ENCODE measurements at regions not wholly inside any gene's neighbourhood (a gene's known extent, or its start where the extent isn't known, plus 50 kb on each side); places are given as distances from the start of the nearest gene placed in this dataset.

DNA sequence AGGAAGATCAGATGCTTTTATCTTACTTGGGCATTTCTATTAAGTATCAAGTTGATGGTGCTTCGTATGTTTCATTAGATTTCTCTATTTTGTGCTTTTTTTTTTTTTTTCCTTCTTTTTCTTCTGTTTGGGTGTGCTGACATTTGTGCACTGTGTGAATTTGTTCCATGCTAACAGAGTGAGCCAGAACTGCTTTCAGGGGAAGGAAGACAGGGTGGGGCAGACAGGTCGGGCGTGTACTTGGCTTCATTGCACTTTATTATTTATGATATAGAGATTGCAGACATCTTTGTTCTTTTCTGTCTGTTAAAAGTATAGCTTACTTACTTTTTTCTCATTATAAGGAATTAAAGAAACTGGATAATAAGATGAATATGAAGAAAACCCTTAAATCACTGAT is 112.2 kb downstream of the FGF18 start:
- H2AFZ ChIP-seq (ENCODE audit: low read length), result no peak overlapping the region
- H3K79me2 ChIP-seq (ENCODE audit: control insufficient read depth, insufficient read depth, low read length), result no peaks in the 10 kb centered on the region
- no peak for DNase-seq (ENCODE audit: low read depth in 2 of 2)
- H4K20me1 ChIP-seq (ENCODE audit: control insufficient read depth, extremely low read depth, insufficient read depth, low read length), result no peaks in the 10 kb centered on the region
- no peaks in the 10 kb centered on the region for H3K36me3 ChIP-seq (ENCODE audit: control insufficient read depth, insufficient read depth, low read length)
- H3K9me3 ChIP-seq (ENCODE audit: control insufficient read depth, insufficient read depth, low read depth, low read length), result no peaks in the 10 kb centered on the region
- no peaks in the 10 kb centered on the region for H3K27me3 ChIP-seq (ENCODE audit: control insufficient read depth, insufficient read depth, low read length)
- H3K27ac ChIP-seq (ENCODE audit: insufficient read depth, low read length), result no peak overlapping the region
- no peaks in the 10 kb centered on the region for H3K4me1 ChIP-seq (ENCODE audit: control insufficient read depth, extremely low read depth, insufficient read depth, low read length)
- TF ChIP-seq, protein P1, sequence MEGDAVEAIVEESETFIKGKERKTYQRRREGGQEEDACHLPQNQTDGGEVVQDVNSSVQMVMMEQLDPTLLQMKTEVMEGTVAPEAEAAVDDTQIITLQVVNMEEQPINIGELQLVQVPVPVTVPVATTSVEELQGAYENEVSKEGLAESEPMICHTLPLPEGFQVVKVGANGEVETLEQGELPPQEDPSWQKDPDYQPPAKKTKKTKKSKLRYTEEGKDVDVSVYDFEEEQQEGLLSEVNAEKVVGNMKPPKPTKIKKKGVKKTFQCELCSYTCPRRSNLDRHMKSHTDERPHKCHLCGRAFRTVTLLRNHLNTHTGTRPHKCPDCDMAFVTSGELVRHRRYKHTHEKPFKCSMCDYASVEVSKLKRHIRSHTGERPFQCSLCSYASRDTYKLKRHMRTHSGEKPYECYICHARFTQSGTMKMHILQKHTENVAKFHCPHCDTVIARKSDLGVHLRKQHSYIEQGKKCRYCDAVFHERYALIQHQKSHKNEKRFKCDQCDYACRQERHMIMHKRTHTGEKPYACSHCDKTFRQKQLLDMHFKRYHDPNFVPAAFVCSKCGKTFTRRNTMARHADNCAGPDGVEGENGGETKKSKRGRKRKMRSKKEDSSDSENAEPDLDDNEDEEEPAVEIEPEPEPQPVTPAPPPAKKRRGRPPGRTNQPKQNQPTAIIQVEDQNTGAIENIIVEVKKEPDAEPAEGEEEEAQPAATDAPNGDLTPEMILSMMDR (conservative IDR thresholded peaks at IDR 0.05 in 1 of 2, IDR thresholded peaks at IDR 0.05 in 1 of 2; ENCODE audit: low read depth in 1 of 2, low read length in 2 of 2), result no peak
- no peak for TF ChIP-seq EZH2 (IDR thresholded peaks at IDR 0.05; ENCODE audit: low read length, missing control alignments)
- H3K9ac ChIP-seq (ENCODE audit: insufficient read depth, low read length), result no peak overlapping the region
- no peak overlapping the region for H3K4me2 ChIP-seq (ENCODE audit: extremely low read depth, insufficient read depth, low read length)
- no peak overlapping the region for H3K4me3 ChIP-seq (replicated peaks in 1 of 4; ENCODE audit: control extremely low read depth in 1 of 4, insufficient read depth in 1 of 4, low read depth in 3 of 4, low read length in 4 of 4)

DNA sequence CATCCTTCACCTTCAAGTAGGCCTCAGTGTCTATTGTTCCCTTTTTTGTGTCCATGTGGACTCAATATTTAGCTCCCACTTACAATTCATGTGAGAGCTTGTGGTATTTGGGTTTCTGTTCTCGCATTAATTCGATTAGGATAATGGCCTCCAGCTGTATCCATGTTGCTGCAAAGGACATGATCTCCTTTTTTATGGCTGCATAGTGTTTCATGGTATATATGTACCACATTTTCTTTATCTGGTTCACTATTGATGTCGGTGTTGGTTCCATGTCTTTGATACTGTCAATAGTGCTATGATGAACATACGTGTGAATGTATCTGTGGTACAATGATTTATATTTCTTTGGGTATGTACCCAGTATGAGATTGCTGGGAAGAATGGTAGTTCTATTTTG is 113.7 kb downstream of the FGF18 start:
- H3K27me3 ChIP-seq (ENCODE audit: control insufficient read depth, insufficient read depth, low read length), result peaks cover 3% of the 10 kb centered on the region
- H3K4me1 ChIP-seq (ENCODE audit: control insufficient read depth, extremely low read depth, insufficient read depth, low read length), result no peaks in the 10 kb centered on the region
- H4K20me1 ChIP-seq (ENCODE audit: control insufficient read depth, extremely low read depth, insufficient read depth, low read length), result no peaks in the 10 kb centered on the region
- no peak overlapping the region for H3K27ac ChIP-seq (ENCODE audit: insufficient read depth, low read length)
- no peak overlapping the region for H3K9ac ChIP-seq (ENCODE audit: insufficient read depth, low read length)
- H2AFZ ChIP-seq (ENCODE audit: low read length), result no peak overlapping the region
- no peak for TF ChIP-seq EZH2 (IDR thresholded peaks at IDR 0.05; ENCODE audit: low read length, missing control alignments)
- TF ChIP-seq, protein P1 (conservative IDR thresholded peaks at IDR 0.05 in 1 of 2, IDR thresholded peaks at IDR 0.05 in 1 of 2; ENCODE audit: low read depth in 1 of 2, low read length in 2 of 2), result no peak
- DNase-seq (ENCODE audit: low read depth in 2 of 2), result no peak
- no peak overlapping the region for H3K4me2 ChIP-seq (ENCODE audit: extremely low read depth, insufficient read depth, low read length)
- no peaks in the 10 kb centered on the region for H3K36me3 ChIP-seq (ENCODE audit: control insufficient read depth, insufficient read depth, low read length)
- H3K4me3 ChIP-seq (replicated peaks in 1 of 4; ENCODE audit: control extremely low read depth in 1 of 4, insufficient read depth in 1 of 4, low read depth in 3 of 4, low read length in 4 of 4), result no peak overlapping the region
- H3K79me2 ChIP-seq (ENCODE audit: control insufficient read depth, insufficient read depth, low read length), result no peaks in the 10 kb centered on the region
- H3K9me3 ChIP-seq (ENCODE audit: control insufficient read depth, insufficient read depth, low read depth, low read length), result no peaks in the 10 kb centered on the region

DNA sequence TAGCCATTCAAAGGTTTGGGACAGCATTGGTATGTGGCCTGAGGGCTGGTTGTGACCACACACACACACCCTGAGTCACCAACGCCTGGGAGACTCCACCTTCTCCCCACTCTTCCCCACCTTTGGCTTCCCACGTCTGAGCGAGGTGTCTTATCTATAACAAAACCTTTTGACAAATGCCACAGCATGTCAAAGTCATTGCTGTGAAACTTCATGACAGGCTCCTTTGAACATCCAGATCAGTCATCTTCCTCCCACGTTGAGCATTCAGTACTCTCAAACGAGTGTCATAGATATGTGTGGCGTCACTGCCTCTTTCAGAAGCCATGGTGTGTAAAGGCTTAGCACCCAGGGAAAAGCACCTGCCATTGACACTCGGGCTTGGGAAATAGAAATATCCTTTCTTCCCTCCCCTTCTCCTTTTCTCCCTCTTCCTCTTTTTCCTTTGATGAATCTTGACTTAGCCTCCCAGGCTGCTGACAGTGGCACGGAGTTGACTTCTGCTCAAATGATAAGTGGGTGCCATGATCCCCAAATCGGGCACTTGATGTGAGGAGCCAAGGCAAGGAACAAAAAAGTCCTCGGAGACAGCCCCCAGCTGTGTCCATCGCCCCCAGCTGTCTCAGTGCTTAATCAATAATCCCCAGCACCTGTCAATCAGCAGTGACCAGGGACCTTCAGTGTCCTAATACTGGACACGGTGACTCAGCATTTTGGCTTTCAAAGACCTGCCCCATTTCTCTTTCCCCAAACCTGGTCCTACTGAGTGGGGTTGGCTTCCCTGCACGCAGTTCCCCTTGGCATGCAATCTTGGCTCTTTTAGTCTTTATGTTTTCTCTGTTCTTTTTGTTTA is 114.8 kb downstream of the FGF18 start:
- no peak overlapping the region for H3K4me3 ChIP-seq (replicated peaks in 1 of 4; ENCODE audit: control extremely low read depth in 1 of 4, insufficient read depth in 1 of 4, low read depth in 3 of 4, low read length in 4 of 4)
- H3K27me3 ChIP-seq (ENCODE audit: control insufficient read depth, insufficient read depth, low read length), result peaks cover 3% of the 10 kb centered on the region
- no peak overlapping the region for H3K4me2 ChIP-seq (ENCODE audit: extremely low read depth, insufficient read depth, low read length)
- no peaks in the 10 kb centered on the region for H3K79me2 ChIP-seq (ENCODE audit: control insufficient read depth, insufficient read depth, low read length)
- no peak overlapping the region for H3K27ac ChIP-seq (ENCODE audit: insufficient read depth, low read length)
- TF ChIP-seq, protein P1 (conservative IDR thresholded peaks at IDR 0.05 in 1 of 2, IDR thresholded peaks at IDR 0.05 in 1 of 2; ENCODE audit: low read depth in 1 of 2, low read length in 2 of 2), result no peak
- no peak for TF ChIP-seq EZH2 (IDR thresholded peaks at IDR 0.05; ENCODE audit: low read length, missing control alignments)
- no peaks in the 10 kb centered on the region for H4K20me1 ChIP-seq (ENCODE audit: control insufficient read depth, extremely low read depth, insufficient read depth, low read length)
- peak in 1 of 2 donors; percentile 19 for DNase-seq (ENCODE audit: low read depth in 2 of 2)
- no peak overlapping the region for H3K9ac ChIP-seq (ENCODE audit: insufficient read depth, low read length)
- no peak overlapping the region for H2AFZ ChIP-seq (ENCODE audit: low read length)
- no peaks in the 10 kb centered on the region for H3K36me3 ChIP-seq (ENCODE audit: control insufficient read depth, insufficient read depth, low read length)
- no peaks in the 10 kb centered on the region for H3K9me3 ChIP-seq (ENCODE audit: control insufficient read depth, insufficient read depth, low read depth, low read length)
- no peaks in the 10 kb centered on the region for H3K4me1 ChIP-seq (ENCODE audit: control insufficient read depth, extremely low read depth, insufficient read depth, low read length)

All from fibroblast of lung (primary cell).